GM12864 (cell line): ENCODE measurements at regions not wholly inside any gene's neighbourhood (a gene's known extent, or its start where the extent isn't known, plus 50 kb on each side); places are given as distances from the start of the nearest gene placed in this dataset.

Experiments used
- DNase-seq: peaks from one replicate; pipeline ENCODE4 v3.0.0-alpha.2; 2011; ENCODE audit warnings: low read depth
- H3K4me3 ChIP-seq: 2 replicates; pipeline ENCODE4 v1.5.1; 2011; ENCODE audit warnings: mild to moderate bottlenecking, low read depth, low read length, control low read depth
- CTCF ChIP-seq: IDR thresholded peaks from 2 replicates; pipeline ENCODE4 v1.5.1; 2011; ENCODE audit warnings: low read depth, mild to moderate bottlenecking, moderate library complexity, low read length, control low read depth, inconsistent platforms; ENCODE audit errors: missing control alignments

- TF ChIP-seq CTCF, result no peak
- H3K4me3 ChIP-seq, result no peak overlapping the region
- no peak for DNase-seq
These were observed 490.2 kb downstream of the PRR16 start for GRCh38 chr5:120954255-120954654.

GRCh38 chr5:120955795-120956194 is 491.7 kb downstream of the PRR16 start:
- TF ChIP-seq CTCF, result no peak

GRCh38 chr5:120958877-120959485 is 494.9 kb downstream of the PRR16 start:
- DNase-seq, result no peak
- no peak overlapping the region for H3K4me3 ChIP-seq
- TF ChIP-seq CTCF, result no peak

More at GRCh38 chr5:120955795-120956194, 491.7 kb downstream of the PRR16 start:
- no peak overlapping the region for H3K4me3 ChIP-seq
- DNase-seq, result no peak

GRCh38 chr5:120960510-120960909 is 496.4 kb downstream of the PRR16 start:
- no peak overlapping the region for H3K4me3 ChIP-seq
- no peak for TF ChIP-seq CTCF
- no peak for DNase-seq

- no peak for TF ChIP-seq CTCF
These were observed 503.3 kb downstream of the PRR16 start for GRCh38 chr5:120967366-120967765.

GRCh38 chr5:120974690-120975089 is 510.6 kb downstream of the PRR16 start:
- no peak overlapping the region for H3K4me3 ChIP-seq
- TF ChIP-seq CTCF, result no peak
- DNase-seq, result no peak

More at GRCh38 chr5:120967366-120967765, 503.3 kb downstream of the PRR16 start:
- H3K4me3 ChIP-seq, result no peak overlapping the region
- DNase-seq, result no peak

- no peak overlapping the region for H3K4me3 ChIP-seq
- DNase-seq, result no peak
- no peak for TF ChIP-seq CTCF
These were observed 518.3 kb downstream of the PRR16 start for GRCh38 chr5:120982351-120982750.
